ENCODE measurements at regions not wholly inside any gene's neighbourhood (a gene's known extent, or its start where the extent isn't known, plus 50 kb on each side); places are given as distances from the start of the nearest gene placed in this dataset.

DNA sequence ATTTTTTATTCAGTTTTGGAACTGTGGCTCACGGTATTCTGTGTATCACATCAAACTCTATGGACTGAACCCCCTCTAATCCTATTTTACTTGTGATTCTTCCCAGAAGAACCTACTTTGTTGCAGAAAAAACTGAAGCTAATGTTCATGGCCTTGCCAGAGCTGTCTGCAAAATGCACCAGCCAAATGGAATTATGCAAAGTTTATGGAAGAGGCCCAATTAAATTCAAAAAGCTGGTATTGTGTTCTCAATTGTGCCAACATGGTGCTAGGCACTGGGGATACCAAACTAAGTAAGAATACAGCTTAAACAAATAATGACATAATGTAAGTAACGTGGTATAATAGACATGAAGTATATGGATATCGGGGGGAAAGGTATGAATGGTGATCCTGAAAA is 273.8 kb upstream of the DUSP10 start:
- Histone ChIP-seq H3K27ac (ENCODE audit: low read depth in 2 of 2, low read length in 2 of 2) (no peak overlapping the region), H3K27me3 (ENCODE audit: control insufficient read depth, insufficient read depth, low read length) (no peaks in the 10 kb centered on the region), H3K9me3 (ENCODE audit: control insufficient read depth in 2 of 3, insufficient read depth in 1 of 3, low read length in 3 of 3) (no peaks in the 10 kb centered on the region), H3K4me3 (ENCODE audit: low read length in 3 of 3) (no peak overlapping the region), H3K4me1 (ENCODE audit: control insufficient read depth in 2 of 3, insufficient read depth in 2 of 3, low read depth in 1 of 3, low read length in 3 of 3) (no peaks in the 10 kb centered on the region), H3K36me3 (ENCODE audit: control insufficient read depth in 2 of 3, insufficient read depth in 3 of 3, low read length in 3 of 3) (no peaks in the 10 kb centered on the region), H3K9ac (ENCODE audit: low read length in 3 of 3) (no peak overlapping the region)
- TF ChIP-seq CTCF (IDR thresholded peaks at IDR 0.05; ENCODE audit: borderline replicate concordance, extremely low read depth, insufficient read depth): no peak
- DNase-seq (no peak), FAIRE-seq (no peak)
- intact Hi-C loops (cut with DNase I): no loop called here

GRCh38 chr1:222014001-222014400 is 272.1 kb upstream of the DUSP10 start:
- Histone ChIP-seq H3K9me3 (ENCODE audit: control insufficient read depth in 2 of 3, insufficient read depth in 1 of 3, low read length in 3 of 3) (no peaks in the 10 kb centered on the region), H3K27me3 (ENCODE audit: control insufficient read depth, insufficient read depth, low read length) (no peaks in the 10 kb centered on the region), H3K27ac (ENCODE audit: low read depth in 2 of 2, low read length in 2 of 2) (no peak overlapping the region), H3K9ac (ENCODE audit: low read length in 3 of 3) (no peak overlapping the region), H3K4me3 (ENCODE audit: low read length in 3 of 3) (no peak overlapping the region), H3K4me1 (ENCODE audit: control insufficient read depth in 2 of 3, insufficient read depth in 2 of 3, low read depth in 1 of 3, low read length in 3 of 3) (no peaks in the 10 kb centered on the region), H3K36me3 (ENCODE audit: control insufficient read depth in 2 of 3, insufficient read depth in 3 of 3, low read length in 3 of 3) (no peaks in the 10 kb centered on the region)
- FAIRE-seq: no peak
- intact Hi-C loops (cut with DNase I): no loop called here
- no peak for TF ChIP-seq CTCF (IDR thresholded peaks at IDR 0.05; ENCODE audit: borderline replicate concordance, extremely low read depth, insufficient read depth)
- DNase-seq: no peak

- no peak overlapping the region for H3K9ac ChIP-seq (ENCODE audit: low read length in 3 of 3)
- no peak for TF ChIP-seq CTCF (IDR thresholded peaks at IDR 0.05; ENCODE audit: borderline replicate concordance, extremely low read depth, insufficient read depth)
- intact Hi-C loops (cut with DNase I): no loop called here
These were observed 270.9 kb upstream of the DUSP10 start for GRCh38 chr1:222012816-222013215.

GRCh38 chr1:222010306-222010705 is 268.4 kb upstream of the DUSP10 start:
- DNase-seq: no peak
- FAIRE-seq: no peak
- TF ChIP-seq CTCF (IDR thresholded peaks at IDR 0.05; ENCODE audit: borderline replicate concordance, extremely low read depth, insufficient read depth): no peak
- Histone ChIP-seq H3K4me3 (ENCODE audit: low read length in 3 of 3) (no peak overlapping the region), H3K9me3 (ENCODE audit: control insufficient read depth in 2 of 3, insufficient read depth in 1 of 3, low read length in 3 of 3) (no peaks in the 10 kb centered on the region), H3K27me3 (ENCODE audit: control insufficient read depth, insufficient read depth, low read length) (no peaks in the 10 kb centered on the region), H3K4me1 (ENCODE audit: control insufficient read depth in 2 of 3, insufficient read depth in 2 of 3, low read depth in 1 of 3, low read length in 3 of 3) (no peaks in the 10 kb centered on the region), H3K36me3 (ENCODE audit: control insufficient read depth in 2 of 3, insufficient read depth in 3 of 3, low read length in 3 of 3) (no peaks in the 10 kb centered on the region), H3K27ac (ENCODE audit: low read depth in 2 of 2, low read length in 2 of 2) (no peak overlapping the region), H3K9ac (ENCODE audit: low read length in 3 of 3) (no peak overlapping the region)
- intact Hi-C loops (cut with DNase I): no loop called here

More at GRCh38 chr1:222012816-222013215, 270.9 kb upstream of the DUSP10 start:
- Histone ChIP-seq H3K4me1 (ENCODE audit: control insufficient read depth in 2 of 3, insufficient read depth in 2 of 3, low read depth in 1 of 3, low read length in 3 of 3) (no peaks in the 10 kb centered on the region), H3K9me3 (ENCODE audit: control insufficient read depth in 2 of 3, insufficient read depth in 1 of 3, low read length in 3 of 3) (no peaks in the 10 kb centered on the region), H3K4me3 (ENCODE audit: low read length in 3 of 3) (no peak overlapping the region), H3K27ac (ENCODE audit: low read depth in 2 of 2, low read length in 2 of 2) (no peak overlapping the region), H3K36me3 (ENCODE audit: control insufficient read depth in 2 of 3, insufficient read depth in 3 of 3, low read length in 3 of 3) (no peaks in the 10 kb centered on the region), H3K27me3 (ENCODE audit: control insufficient read depth, insufficient read depth, low read length) (no peaks in the 10 kb centered on the region)
- FAIRE-seq: no peak
- DNase-seq: no peak
